SK-N-SH (cell line): ENCODE measurements at regions not wholly inside any gene's neighbourhood (a gene's known extent, or its start where the extent isn't known, plus 50 kb on each side); places are given as distances from the start of the nearest gene placed in this dataset.
"Not testable (repeated sequence)": the region's sequence is repeated elsewhere in the genome, so short reads cannot be mapped to it uniquely, and the experiment has no call there.

Experiments
- CTCF ChIA-PET: fragments of 300-600, 350-600 bp; formaldehyde crosslinking; extraction: SDS; loops from one replicate; lab custom pipeline; 2021; lab: Yijun Ruan, JAX
- POLR2A ChIA-PET: fragments of 350-600 bp; sonication (Branson Sonifier 250); formaldehyde crosslinking; extraction: SDS; loops from one replicate; lab custom pipeline; 2020; ENCODE audit warnings: antibody characterized with exemption, inconsistent platforms; lab: Yijun Ruan, JAX
- DNase-seq: peaks from one replicate; pipeline ENCODE4 v3.0.0; 2012
- H2AFZ ChIP-seq: fragments of 200-600 bp; sonication (generic); 2 replicates; pipeline ENCODE4 v1.8.1; 2016; ENCODE audit warnings: antibody characterized with exemption, mild to moderate bottlenecking, low read depth
- H3F3A ChIP-seq: fragments of 200-600 bp; sonication (generic); replicated peaks from 2 replicates; pipeline ENCODE3; 2016; ENCODE audit warnings: antibody characterized with exemption, mild to moderate bottlenecking; ENCODE audit not compliant: insufficient read depth
- H3K27ac ChIP-seq, 2 experiments: fragments of 200-500 bp in 1 of 2; fragments of 200-600 bp in 1 of 2; sonication (Bioruptor generic) in 1 of 2; sonication (generic), shearing (Covaris generic) in 1 of 2; 2 replicates each; pipeline versions ENCODE4 v1.5.1 to v1.6.1; 2014 to 2016; ENCODE audit warnings: low read depth in 2 of 2, inconsistent platforms in 1 of 2, low read length in 1 of 2, mild to moderate bottlenecking in 1 of 2, mixed read lengths in 1 of 2
- H3K27me3 ChIP-seq: fragments of 200-600 bp; sonication (generic), shearing (Covaris generic); 2 replicates; pipeline ENCODE4 v1.6.1; 2016; ENCODE audit warnings: mixed run types; ENCODE audit not compliant: insufficient read depth
- H3K36me3 ChIP-seq, 2 experiments: fragments of 200-500 bp in 1 of 2; fragments of 200-600 bp in 1 of 2; sonication (Bioruptor generic) in 1 of 2; sonication (generic) in 1 of 2; replicated peaks in 1 of 2; 2 replicates each; pipeline versions ENCODE3 to v1.5.1; 2014 to 2016; ENCODE audit warnings: low read length in 1 of 2, mild to moderate bottlenecking in 1 of 2; ENCODE audit not compliant: insufficient read depth in 2 of 2, control insufficient read depth in 1 of 2
- H3K4me1 ChIP-seq, 2 experiments: fragments of 200-500 bp in 1 of 2; fragments of 200-600 bp in 1 of 2; sonication (Bioruptor generic) in 1 of 2; sonication (generic), shearing (Covaris generic) in 1 of 2; 2 replicates each; pipeline versions ENCODE4 v1.5.1 to v1.6.1; 2014 to 2016; ENCODE audit warnings: low read depth in 1 of 2, low read length in 1 of 2, mixed run types in 1 of 2; ENCODE audit not compliant: insufficient read depth in 2 of 2, control insufficient read depth in 1 of 2
- H3K4me2 ChIP-seq: fragments of 200-600 bp; sonication (generic), shearing (Covaris generic); 2 replicates; pipeline ENCODE4 v1.6.1; 2017; ENCODE audit warnings: mixed run types
- H3K4me3 ChIP-seq, 2 experiments: fragments of 200-500 bp in 1 of 2; fragments of 200-600 bp in 1 of 2; sonication (Bioruptor generic) in 1 of 2; sonication (generic), shearing (Covaris generic) in 1 of 2; 2 replicates each; pipeline versions ENCODE4 v1.5.1 to v1.8.1; 2014 to 2016; ENCODE audit warnings: low read depth in 2 of 2, inconsistent platforms in 1 of 2, low read length in 1 of 2, mild to moderate bottlenecking in 1 of 2, mixed read lengths in 1 of 2, moderate library complexity in 1 of 2
- H3K79me2 ChIP-seq: fragments of 200-600 bp; sonication (generic); 2 replicates; pipeline ENCODE4 v1.8.1; 2017; ENCODE audit warnings: mild to moderate bottlenecking; ENCODE audit not compliant: insufficient read depth
- H3K9ac ChIP-seq: fragments of 200-600 bp; sonication (generic); 2 replicates; pipeline ENCODE4 v1.6.1; 2017; ENCODE audit warnings: mixed run types
- H3K9me2 ChIP-seq: fragments of 200-600 bp; sonication (generic); 2 replicates; pipeline ENCODE4 v1.6.1; 2017; ENCODE audit warnings: mixed run types
- H3K9me3 ChIP-seq: fragments of 200-600 bp; sonication (generic); 2 replicates; pipeline ENCODE4 v1.6.1; 2017; ENCODE audit warnings: mixed run types, mild to moderate bottlenecking, moderate library complexity
- H4K20me1 ChIP-seq: fragments of 200-600 bp; sonication (generic); 2 replicates; pipeline ENCODE4 v1.6.1; 2017; ENCODE audit warnings: mild to moderate bottlenecking, mixed run types; ENCODE audit not compliant: insufficient read depth
- CHD2 ChIP-seq: fragments of 150-350 bp; IDR thresholded peaks from 2 replicates; pipeline ENCODE4 v1.6.1; 2018; ENCODE audit warnings: low read length; ENCODE audit not compliant: partially characterized antibody
- ELF1 ChIP-seq: IDR thresholded peaks from 2 replicates; pipeline ENCODE4 v1.4.0; 2012
- EP300 ChIP-seq, 2 experiments: IDR thresholded peaks; 2 replicates each; pipeline versions ENCODE4 v1.4.0 to v1.6.1; 2012; ENCODE audit warnings: borderline replicate concordance in 1 of 2, low read depth in 1 of 2, low read length in 1 of 2
- FOSL2 ChIP-seq: IDR thresholded peaks from 2 replicates; pipeline ENCODE4 v1.4.0; 2012; ENCODE audit warnings: low read depth, mild to moderate bottlenecking, moderate library complexity, borderline replicate concordance
- FOXJ3 ChIP-seq: sonication (generic); formaldehyde crosslinking; IDR thresholded peaks from 2 replicates; pipeline ENCODE4 v1.5.1; 2020; ENCODE audit warnings: mild to moderate bottlenecking, missing genetic modification reagents
- FOXM1 ChIP-seq: IDR thresholded peaks from 2 replicates; pipeline ENCODE4 v1.4.0; 2012; ENCODE audit warnings: low read depth, mild to moderate bottlenecking
- GATA2 ChIP-seq: sonication (generic); formaldehyde crosslinking; IDR thresholded peaks from 2 replicates; pipeline ENCODE4 v1.5.0; 2020; ENCODE audit warnings: mild to moderate bottlenecking, missing genetic modification reagents
- JUND ChIP-seq: IDR thresholded peaks from 2 replicates; pipeline ENCODE4 v1.4.0; 2012
- MEF2A ChIP-seq: IDR thresholded peaks from 2 replicates; pipeline ENCODE4 v1.4.0; 2012; ENCODE audit warnings: low read depth, borderline replicate concordance
- MXI1 ChIP-seq: IDR thresholded peaks from 2 replicates; pipeline ENCODE4 v1.6.1; 2012; ENCODE audit warnings: mild to moderate bottlenecking, low read depth, low read length, improper control_type of control experiment
- NFIC ChIP-seq: IDR thresholded peaks from 2 replicates; pipeline ENCODE4 v1.4.0; 2012; ENCODE audit warnings: borderline replicate concordance
- POLR2AphosphoS5 ChIP-seq: IDR thresholded peaks from 2 replicates; pipeline ENCODE4 v1.6.1; 2012; ENCODE audit warnings: low read depth, low read length
- RAD21 ChIP-seq: IDR thresholded peaks from 2 replicates; pipeline ENCODE4 v1.6.1; 2012; ENCODE audit warnings: mild to moderate bottlenecking, low read length
- RFX5 ChIP-seq: IDR thresholded peaks from 2 replicates; pipeline ENCODE4 v1.6.1; 2012; ENCODE audit warnings: mild to moderate bottlenecking, improper control_type of control experiment, low read length
- RXRA ChIP-seq: IDR thresholded peaks from 2 replicates; pipeline ENCODE4 v1.4.0; 2012; ENCODE audit warnings: low read depth, mild to moderate bottlenecking, borderline replicate concordance
- SIN3A ChIP-seq: IDR thresholded peaks from 2 replicates; pipeline ENCODE4 v1.6.1; 2012; ENCODE audit warnings: low read depth, mild to moderate bottlenecking, low read length, moderate library complexity, borderline replicate concordance
- SMC3 ChIP-seq: IDR thresholded peaks from 2 replicates; pipeline ENCODE4 v1.6.1; 2012; ENCODE audit warnings: low read depth, low read length, improper control_type of control experiment
- TAF1 ChIP-seq: IDR thresholded peaks from 2 replicates; pipeline ENCODE4 v1.6.1; 2012; ENCODE audit warnings: low read depth, mild to moderate bottlenecking, low read length, moderate library complexity, borderline replicate concordance
- TCF12 ChIP-seq: IDR thresholded peaks from 2 replicates; pipeline ENCODE4 v1.4.0; 2012
- TEAD4 ChIP-seq: IDR thresholded peaks from 2 replicates; pipeline ENCODE4 v1.4.0; 2012; ENCODE audit warnings: mild to moderate bottlenecking, borderline replicate concordance; ENCODE audit not compliant: insufficient read depth
- WGBS: methylation state at CpG from one replicate; pipeline ENCODE4 v1.1.6; 2017; ENCODE audit warnings: low lambda C conversion rate; 5-methylcytosine and 5-hydroxymethylcytosine counted together

GRCh38 chr6:90885611-90886056 lies 298.8 kb upstream of the MAP3K7 start (continued):
- TF ChIP-seq RXRA: no peak
- no peak for TF ChIP-seq ELF1
- no peak for TF ChIP-seq RAD21
- no peak for TF ChIP-seq MEF2A
- TF ChIP-seq TCF12: no peak
- no peak for TF ChIP-seq FOXM1
- no peak for TF ChIP-seq FOXJ3 (CRISPR knock-in tag)
- TF ChIP-seq POLR2AphosphoS5: no peak
- no peak for TF ChIP-seq SMC3
- no peak for TF ChIP-seq GATA2 (CRISPR knock-in tag)
- TF ChIP-seq CHD2: no peak

- DNase-seq, H3K4me2 ChIP-seq, H3F3A ChIP-seq, H3K27me3 ChIP-seq, H2AFZ ChIP-seq, CTCF ChIA-PET, H3K9me2 ChIP-seq, H3K79me2 ChIP-seq, POLR2A ChIA-PET, H3K9me3 ChIP-seq, H4K20me1 ChIP-seq, H3K4me1 ChIP-seq, H3K4me3 ChIP-seq, H3K36me3 ChIP-seq, H3K27ac ChIP-seq, H3K9ac ChIP-seq: not testable (repeated sequence)
- 51% methylated on average over 4 of the region's 4 CpGs for WGBS
Measured at GRCh38 chr6:90885137-90885536, 298.3 kb upstream of the MAP3K7 start.

GRCh38 chr6:90877616-90878015 lies 290.7 kb upstream of the MAP3K7 start:
- POLR2A ChIA-PET: no interaction called here

GRCh38 chr6:90874931-90875330 lies 288.1 kb upstream of the MAP3K7 start:
- Histone ChIP-seq H3K9ac (no peak overlapping the region), H3K4me2 (no peak overlapping the region), H2AFZ (no peak overlapping the region), H3K4me1 (no peaks in the 10 kb centered on the region)
- TF ChIP-seq EP300 (IDR thresholded peaks at IDR 0.05; ENCODE audit: borderline replicate concordance in 1 of 2, low read depth in 1 of 2, low read length in 1 of 2) (no peak), TEAD4 (no peak), GATA2 (CRISPR knock-in tag) (no peak), MEF2A (no peak), FOXJ3 (CRISPR knock-in tag) (no peak), RAD21 (no peak), TAF1 (no peak), FOXM1 (no peak), SIN3A (no peak), NFIC (no peak), RFX5 (no peak), MXI1 (no peak), JUND (no peak), TCF12 (no peak), CHD2 (no peak)
- TF ChIP-seq, all 33 proteins: peak for 0
- WGBS: 30% methylated on average over 4 of the region's 4 CpGs
- ChIA-PET POLR2A (no interaction called here), CTCF (interaction anchor here (1.0 kb wide), 1 partner anchor 28 kb away, joined by 3 read pairs; no protein-coding TSS in a partner anchor)
- no peaks in the 10 kb centered on the region for H3K79me2 ChIP-seq
- no peaks in the 10 kb centered on the region for H3F3A ChIP-seq
- no peak overlapping the region for H3K4me3 ChIP-seq
- no peak overlapping the region for H3K27ac ChIP-seq
- H3K27me3 ChIP-seq: no peaks in the 10 kb centered on the region
- no peaks in the 10 kb centered on the region for H3K9me3 ChIP-seq
- H3K36me3 ChIP-seq: no peaks in the 10 kb centered on the region
- no peak for DNase-seq
- no peaks in the 10 kb centered on the region for H3K9me2 ChIP-seq
- H4K20me1 ChIP-seq: no peaks in the 10 kb centered on the region

More at GRCh38 chr6:90877616-90878015, 290.7 kb upstream of the MAP3K7 start:
- WGBS: 44% methylated on average over 3 of the region's 3 CpGs
- TF ChIP-seq MEF2A (no peak), RXRA (no peak), FOSL2 (no peak), FOXJ3 (CRISPR knock-in tag) (no peak), NFIC (no peak)
- H3K9me3 ChIP-seq: no peaks in the 10 kb centered on the region
- H3K9me2 ChIP-seq: no peaks in the 10 kb centered on the region
- no peak overlapping the region for H3K27ac ChIP-seq
- no peaks in the 10 kb centered on the region for H3K36me3 ChIP-seq
- H2AFZ ChIP-seq: no peak overlapping the region
- no peaks in the 10 kb centered on the region for H4K20me1 ChIP-seq
- H3F3A ChIP-seq: no peaks in the 10 kb centered on the region
- H3K27me3 ChIP-seq: no peaks in the 10 kb centered on the region
- H3K4me2 ChIP-seq: no peak overlapping the region
- DNase-seq: no peak
- CTCF ChIA-PET: no interaction called here
- H3K4me3 ChIP-seq: no peak overlapping the region
- H3K79me2 ChIP-seq: no peaks in the 10 kb centered on the region
- H3K4me1 ChIP-seq: no peaks in the 10 kb centered on the region
- no peak overlapping the region for H3K9ac ChIP-seq
